Astrocyte (in vitro differentiated cells and primary cell): ENCODE measurements at regions not wholly inside any gene's neighbourhood (a gene's known extent, or its start where the extent isn't known, plus 50 kb on each side); places are given as distances from the start of the nearest gene placed in this dataset.

Experiments used
- CTCF ChIP-seq: IDR thresholded peaks from 2 replicates; pipeline ENCODE4 v1.5.1; 2011; ENCODE audit warnings: low read depth, mild to moderate bottlenecking, inconsistent platforms, low read length, moderate library complexity; ENCODE audit not compliant: insufficient read depth
- EZH2 ChIP-seq: IDR thresholded peaks from 2 replicates; pipeline ENCODE4 v1.6.1; 2012; ENCODE audit warnings: mild to moderate bottlenecking, low read length, inconsistent platforms; ENCODE audit not compliant: insufficient read depth

- no peak for TF ChIP-seq EZH2
- TF ChIP-seq CTCF: no peak
These were observed 1065.5 kb downstream of the GRIK2 start for GRCh38 chr6:102458990-102459389.
